C4-2B (cell line): ENCODE measurements at regions not wholly inside any gene's neighbourhood (a gene's known extent, or its start where the extent isn't known, plus 50 kb on each side); places are given as distances from the start of the nearest gene placed in this dataset.

Experiments used
- CTCF ChIP-seq: fragments of 450-650 bp; conservative IDR thresholded peaks from 2 replicates; pipeline ENCODE4 v1.5.1; 2017; ENCODE audit warnings: mild to moderate bottlenecking
- ZFX ChIP-seq: fragments of 450-650 bp; IDR thresholded peaks from 2 replicates; pipeline ENCODE4 v1.6.1; 2017

GRCh38 chr3:72633534-72633933, 214.7 kb downstream of the SHQ1 start:
- TF ChIP-seq CTCF (no peak), ZFX (no peak)
